ENCODE measurements at regions not wholly inside any gene's neighbourhood (a gene's known extent, or its start where the extent isn't known, plus 50 kb on each side); places are given as distances from the start of the nearest gene placed in this dataset.

- WGBS, 2 donors (ENCODE audit: low coverage in 1 of 2): 73 to 81% methylated on average over 1 of the region's 1 CpG
- in situ Hi-C loops (cut with MboI; ENCODE audit: low pct_ligation_motif_present in 1 of 4, low pct_unique_long_range_greater_than_20kb in 1 of 4, low sequenced_read_pairs in 3 of 4) (loop anchor here in 2 of 4 donors (10.0 kb wide), 2 partner anchors 81 to 251 kb away; partner anchors contain the start of gene OSBPL3 (in 1 of the 2)), intact Hi-C loops (cut with DNase I; ENCODE audit: low total_unique reads) (loop anchor here (10.0 kb wide), 1 partner anchor 81 kb away; the partner anchor contains the start of gene OSBPL3)
- Histone ChIP-seq H3K27me3 (no peaks in the 10 kb centered on the region), H3K9me3 (no peaks in the 10 kb centered on the region), H3K36me3 (no peaks in the 10 kb centered on the region), H3K4me1 (peaks cover 0 to 11% (median 3%) of the 10 kb centered on the region in 4 donors), H3K4me3 (no peak overlapping the region), H3K27ac (no peak overlapping the region)
- DNase-seq: no peak
- TF ChIP-seq POLR2AphosphoS5 (IDR thresholded peaks at IDR 0.05) (no peak), EP300 (IDR thresholded peaks at IDR 0.05; ENCODE audit: low read depth) (no peak), POLR2A (IDR thresholded peaks at IDR 0.05) (no peak)
- TF ChIP-seq, protein P1, sequence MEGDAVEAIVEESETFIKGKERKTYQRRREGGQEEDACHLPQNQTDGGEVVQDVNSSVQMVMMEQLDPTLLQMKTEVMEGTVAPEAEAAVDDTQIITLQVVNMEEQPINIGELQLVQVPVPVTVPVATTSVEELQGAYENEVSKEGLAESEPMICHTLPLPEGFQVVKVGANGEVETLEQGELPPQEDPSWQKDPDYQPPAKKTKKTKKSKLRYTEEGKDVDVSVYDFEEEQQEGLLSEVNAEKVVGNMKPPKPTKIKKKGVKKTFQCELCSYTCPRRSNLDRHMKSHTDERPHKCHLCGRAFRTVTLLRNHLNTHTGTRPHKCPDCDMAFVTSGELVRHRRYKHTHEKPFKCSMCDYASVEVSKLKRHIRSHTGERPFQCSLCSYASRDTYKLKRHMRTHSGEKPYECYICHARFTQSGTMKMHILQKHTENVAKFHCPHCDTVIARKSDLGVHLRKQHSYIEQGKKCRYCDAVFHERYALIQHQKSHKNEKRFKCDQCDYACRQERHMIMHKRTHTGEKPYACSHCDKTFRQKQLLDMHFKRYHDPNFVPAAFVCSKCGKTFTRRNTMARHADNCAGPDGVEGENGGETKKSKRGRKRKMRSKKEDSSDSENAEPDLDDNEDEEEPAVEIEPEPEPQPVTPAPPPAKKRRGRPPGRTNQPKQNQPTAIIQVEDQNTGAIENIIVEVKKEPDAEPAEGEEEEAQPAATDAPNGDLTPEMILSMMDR (IDR thresholded peaks at IDR 0.05): no peak
Observed at GRCh38 chr7:25066253-25066652, 58.8 kb downstream of the CYCS start.

DNA sequence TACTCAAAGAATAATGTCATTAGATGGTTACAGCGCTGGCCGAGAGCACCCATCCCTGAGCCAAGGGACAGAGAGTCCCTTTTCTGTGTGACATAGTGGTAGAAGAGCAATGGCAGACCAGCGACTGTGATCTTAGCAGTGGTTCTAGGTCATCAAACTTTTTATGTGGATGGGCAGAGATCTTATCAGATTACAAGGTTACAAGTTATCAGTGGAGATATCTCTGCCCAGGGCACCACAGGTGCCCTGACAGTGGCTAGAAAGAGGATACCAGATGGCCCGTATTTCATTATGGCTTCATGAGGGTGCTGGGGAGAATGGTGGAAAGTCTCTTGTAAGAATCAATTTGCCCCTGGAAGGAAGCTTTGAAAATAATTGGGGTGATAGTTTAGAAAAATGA is 62.7 kb downstream of the CYCS start:
- intact Hi-C loops (cut with DNase I; ENCODE audit: low total_unique reads) (loop anchor here (5.0 to 10.0 kb wide), 2 partner anchors 78 to 240 kb away; partner anchors contain the start of gene OSBPL3), in situ Hi-C loops (cut with MboI; ENCODE audit: low pct_ligation_motif_present in 1 of 4, low pct_unique_long_range_greater_than_20kb in 1 of 4, low sequenced_read_pairs in 3 of 4) (loop anchor here in 2 of 4 donors (10.0 kb wide), 2 partner anchors 78 to 248 kb away; partner anchors contain the start of gene OSBPL3 (in 1 of the 2))
- no peak overlapping the region for H3K4me3 ChIP-seq
- no peak for DNase-seq
- TF ChIP-seq, protein P1 (IDR thresholded peaks at IDR 0.05): no peak
- no peak for TF ChIP-seq POLR2AphosphoS5 (IDR thresholded peaks at IDR 0.05)
- TF ChIP-seq POLR2A (IDR thresholded peaks at IDR 0.05): no peak
- no peak for TF ChIP-seq EP300 (IDR thresholded peaks at IDR 0.05; ENCODE audit: low read depth)
- no peaks in the 10 kb centered on the region for H3K27me3 ChIP-seq
- 68 to 70% methylated on average over 2 to 4 of the region's 4 CpGs for WGBS, 2 donors (ENCODE audit: low coverage in 1 of 2)
- no peak overlapping the region for H3K27ac ChIP-seq
- no peaks in the 10 kb centered on the region for H3K36me3 ChIP-seq
- H3K9me3 ChIP-seq: no peaks in the 10 kb centered on the region
- H3K4me1 ChIP-seq: no peaks in the 10 kb centered on the region

GRCh38 chr7:25060487-25061055 is 64.5 kb downstream of the CYCS start:
- Histone ChIP-seq H3K27me3 (no peaks in the 10 kb centered on the region), H3K4me1 (no peaks in the 10 kb centered on the region), H3K4me3 (no peak overlapping the region), H3K27ac (no peak overlapping the region), H3K9me3 (no peaks in the 10 kb centered on the region), H3K36me3 (no peaks in the 10 kb centered on the region)
- TF ChIP-seq, protein P1 (IDR thresholded peaks at IDR 0.05): no peak
- TF ChIP-seq POLR2A (IDR thresholded peaks at IDR 0.05): no peak
- no peak for TF ChIP-seq POLR2AphosphoS5 (IDR thresholded peaks at IDR 0.05)
- no peak for TF ChIP-seq EP300 (IDR thresholded peaks at IDR 0.05; ENCODE audit: low read depth)
- intact Hi-C loops (cut with DNase I; ENCODE audit: low total_unique reads): loop anchor here (5.0 to 10.0 kb wide), 2 partner anchors 76 to 238 kb away; partner anchors contain the start of gene OSBPL3
- DNase-seq: no peak
- in situ Hi-C loops (cut with MboI; ENCODE audit: low pct_ligation_motif_present in 1 of 4, low pct_unique_long_range_greater_than_20kb in 1 of 4, low sequenced_read_pairs in 3 of 4): loop anchor here in 2 of 4 donors (10.0 kb wide), 2 partner anchors 76 to 246 kb away; partner anchors contain the start of gene OSBPL3 (in 1 of the 2)
- WGBS, 2 donors (ENCODE audit: low coverage in 1 of 2): 78 to 92% methylated on average over 10 to 17 of the region's 17 CpGs

- no peak overlapping the region for H3K27ac ChIP-seq
- H3K36me3 ChIP-seq: no peaks in the 10 kb centered on the region
- no peaks in the 10 kb centered on the region for H3K9me3 ChIP-seq
- no peak for DNase-seq
- H3K27me3 ChIP-seq: no peaks in the 10 kb centered on the region
- WGBS, 2 donors (ENCODE audit: low coverage in 1 of 2): 92 to 100% methylated on average over 3 to 7 of the region's 7 CpGs
- TF ChIP-seq POLR2AphosphoS5 (IDR thresholded peaks at IDR 0.05): no peak
- TF ChIP-seq, protein P1 (IDR thresholded peaks at IDR 0.05): no peak
- TF ChIP-seq EP300 (IDR thresholded peaks at IDR 0.05; ENCODE audit: low read depth): no peak
- TF ChIP-seq POLR2A (IDR thresholded peaks at IDR 0.05): no peak
- H3K4me1 ChIP-seq: no peaks in the 10 kb centered on the region
- no peak overlapping the region for H3K4me3 ChIP-seq
- intact Hi-C loops (cut with DNase I; ENCODE audit: low total_unique reads): no loop called here
- in situ Hi-C loops (cut with MboI; ENCODE audit: low pct_ligation_motif_present in 1 of 4, low pct_unique_long_range_greater_than_20kb in 1 of 4, low sequenced_read_pairs in 3 of 4): no loop called here
Observed at GRCh38 chr7:25059576-25059975, 65.5 kb downstream of the CYCS start.

Measured in transverse colon (tissue), 4 donors.